ENCODE measurements at regions not wholly inside any gene's neighbourhood (a gene's known extent, or its start where the extent isn't known, plus 50 kb on each side); places are given as distances from the start of the nearest gene placed in this dataset.

DNA sequence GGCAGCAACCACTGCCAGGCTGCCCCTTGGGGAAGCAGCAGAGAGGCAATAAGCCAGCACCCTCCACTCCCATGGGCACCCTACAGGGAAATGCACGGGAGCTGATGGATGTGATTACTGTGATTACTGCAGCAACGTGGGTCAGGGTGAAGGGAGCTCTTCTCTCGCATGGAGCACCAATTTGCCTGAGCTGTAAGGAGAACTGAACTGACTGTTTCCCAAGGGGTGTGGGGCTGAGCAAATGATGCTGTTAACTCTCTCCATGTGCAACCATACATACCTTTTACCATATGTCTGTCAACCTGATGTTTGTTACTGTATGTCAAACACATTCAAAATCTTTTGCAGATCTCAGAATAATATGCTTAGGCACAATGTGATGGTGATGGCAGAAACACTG, 680.6 kb downstream of the SQOR start:
- no peak for DNase-seq (ENCODE audit: low read depth in 2 of 2)

DNA sequence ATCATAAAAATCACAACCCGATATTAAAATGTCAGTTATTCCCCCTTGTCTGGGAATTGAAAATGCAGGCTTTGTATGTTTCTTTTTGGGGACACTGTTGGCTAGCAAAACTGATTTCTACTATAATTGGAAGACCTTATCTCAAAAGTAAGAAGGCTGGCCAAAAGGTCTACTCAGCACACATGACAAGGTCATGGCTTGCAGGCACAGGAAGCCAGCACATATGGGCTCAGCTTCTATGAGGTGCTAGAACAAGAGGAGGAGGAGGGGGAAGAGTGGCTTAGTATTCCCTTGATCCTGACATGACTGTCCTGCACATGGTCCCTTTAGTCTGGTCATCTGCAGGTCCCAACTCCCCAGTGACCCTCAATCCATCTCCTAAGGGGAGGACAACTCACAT, 681.2 kb downstream of the SQOR start:
- DNase-seq (ENCODE audit: low read depth in 2 of 2), result no peak

DNA sequence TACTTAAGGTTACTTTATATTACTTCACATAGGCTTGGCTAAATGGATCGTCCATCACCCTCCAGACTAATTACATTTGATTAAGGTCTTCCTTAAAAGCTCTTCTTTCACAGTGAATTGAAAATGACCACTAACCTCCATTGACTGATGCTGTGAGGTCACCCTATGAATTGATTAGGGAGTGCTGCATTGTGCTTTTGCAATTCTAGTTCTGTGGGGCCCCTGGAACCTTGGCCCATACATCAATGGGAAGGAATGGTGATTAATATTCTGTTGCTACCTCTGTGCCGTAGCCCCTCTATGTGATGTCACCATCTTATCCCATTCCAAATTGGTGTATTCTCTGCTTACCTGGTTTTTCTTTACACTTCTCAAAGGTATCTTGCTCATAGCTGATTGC, 682.2 kb downstream of the SQOR start:
- no peak for DNase-seq (ENCODE audit: low read depth in 2 of 2)

DNA sequence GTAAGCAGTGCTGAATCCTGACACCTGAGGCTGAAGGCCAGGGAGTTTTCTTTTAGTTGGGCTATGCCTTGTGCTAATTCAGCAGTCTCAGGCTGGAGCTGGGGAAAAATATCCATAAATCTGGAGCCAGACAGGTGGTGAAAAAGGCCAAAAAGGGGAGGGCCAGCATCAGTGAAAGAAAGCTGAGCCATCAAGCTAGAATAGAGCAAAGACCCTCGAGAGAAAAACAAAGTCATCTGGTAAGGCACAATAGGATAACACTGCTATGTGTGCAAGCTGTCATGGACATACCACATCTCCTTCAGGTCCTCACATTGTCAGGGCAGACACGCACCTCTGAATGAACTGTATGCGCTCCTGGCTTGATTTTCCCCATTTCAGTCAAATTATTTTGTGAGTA, 687.9 kb downstream of the SQOR start:
- no peak for DNase-seq (ENCODE audit: low read depth in 2 of 2)

DNA sequence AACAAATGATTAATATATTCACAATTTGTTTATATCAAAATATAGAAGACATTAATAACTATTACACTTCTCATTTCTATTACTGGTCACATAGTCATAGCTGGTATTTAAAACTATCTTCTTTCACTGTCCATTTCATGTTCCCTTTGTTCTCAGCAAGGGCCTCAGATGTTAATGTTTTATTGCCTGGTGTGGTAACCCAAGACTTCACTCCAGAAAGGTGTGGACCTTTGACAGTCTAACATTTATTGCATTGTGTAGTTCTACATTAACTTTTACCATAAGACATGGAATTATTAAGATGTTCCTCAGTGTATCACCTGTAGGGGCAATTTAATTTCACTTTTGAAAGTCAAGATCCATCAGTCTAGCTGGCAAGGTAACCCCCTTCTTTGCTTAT, 691.3 kb downstream of the SQOR start:
- no peak for DNase-seq (ENCODE audit: low read depth in 2 of 2)

DNA sequence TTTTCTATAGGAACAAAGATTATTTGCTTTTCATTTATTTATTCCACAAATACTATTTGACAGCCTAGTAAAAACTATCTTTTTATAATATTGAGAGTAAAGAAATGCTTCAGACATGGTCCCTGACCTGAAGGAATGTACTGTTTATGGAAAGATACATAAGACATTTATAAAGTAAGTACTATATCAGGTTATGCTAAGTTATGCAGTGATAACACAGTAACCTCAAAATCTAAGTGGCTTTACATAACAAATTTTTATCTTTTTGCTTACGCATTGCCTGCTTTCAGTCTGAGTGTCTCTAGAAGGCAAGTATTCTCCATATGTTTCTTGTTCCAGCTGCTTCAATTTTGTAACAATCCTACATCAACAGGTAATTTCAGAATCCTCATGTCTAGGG, 694.0 kb downstream of the SQOR start:
- DNase-seq (ENCODE audit: low read depth in 2 of 2), result no peak

DNA sequence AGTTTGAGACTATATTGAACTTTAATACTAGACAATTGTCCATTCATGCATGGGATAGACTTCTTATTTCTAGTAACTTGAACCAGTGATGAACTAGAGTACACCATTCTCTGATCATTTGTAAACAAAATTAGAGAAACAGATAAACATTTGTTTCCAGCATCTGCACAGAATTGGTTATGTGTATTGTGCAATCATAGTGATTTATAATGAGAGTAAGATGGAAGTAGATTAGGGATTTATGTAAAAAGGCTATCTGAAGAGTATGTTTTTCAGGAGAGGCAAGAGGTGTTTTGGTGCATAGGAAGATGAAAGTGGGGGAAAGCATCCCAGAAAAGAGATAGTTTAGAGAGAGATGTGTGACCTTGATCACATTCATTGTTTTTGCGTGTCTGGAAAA, 695.0 kb downstream of the SQOR start:
- no peak for DNase-seq (ENCODE audit: low read depth in 2 of 2)

DNA sequence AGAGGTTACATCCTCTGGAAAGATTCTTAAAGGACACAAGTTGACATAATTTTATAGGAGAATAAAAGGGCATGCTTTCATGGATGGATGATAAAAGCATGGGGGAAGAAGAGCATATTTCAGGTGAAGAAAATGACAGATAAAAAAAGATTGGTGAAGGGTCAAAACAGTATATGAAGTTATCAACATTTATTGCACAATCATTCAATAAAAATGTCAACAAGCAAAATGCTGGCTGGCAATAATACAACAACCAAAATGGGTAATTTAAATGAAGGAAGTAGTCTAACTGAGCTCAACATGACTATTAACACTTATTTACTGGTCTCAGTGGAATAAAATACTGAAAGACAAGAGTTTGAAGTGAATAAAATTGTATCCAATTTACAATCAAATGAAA, 696.7 kb downstream of the SQOR start:
- DNase-seq (ENCODE audit: low read depth in 2 of 2), result no peak

DNA sequence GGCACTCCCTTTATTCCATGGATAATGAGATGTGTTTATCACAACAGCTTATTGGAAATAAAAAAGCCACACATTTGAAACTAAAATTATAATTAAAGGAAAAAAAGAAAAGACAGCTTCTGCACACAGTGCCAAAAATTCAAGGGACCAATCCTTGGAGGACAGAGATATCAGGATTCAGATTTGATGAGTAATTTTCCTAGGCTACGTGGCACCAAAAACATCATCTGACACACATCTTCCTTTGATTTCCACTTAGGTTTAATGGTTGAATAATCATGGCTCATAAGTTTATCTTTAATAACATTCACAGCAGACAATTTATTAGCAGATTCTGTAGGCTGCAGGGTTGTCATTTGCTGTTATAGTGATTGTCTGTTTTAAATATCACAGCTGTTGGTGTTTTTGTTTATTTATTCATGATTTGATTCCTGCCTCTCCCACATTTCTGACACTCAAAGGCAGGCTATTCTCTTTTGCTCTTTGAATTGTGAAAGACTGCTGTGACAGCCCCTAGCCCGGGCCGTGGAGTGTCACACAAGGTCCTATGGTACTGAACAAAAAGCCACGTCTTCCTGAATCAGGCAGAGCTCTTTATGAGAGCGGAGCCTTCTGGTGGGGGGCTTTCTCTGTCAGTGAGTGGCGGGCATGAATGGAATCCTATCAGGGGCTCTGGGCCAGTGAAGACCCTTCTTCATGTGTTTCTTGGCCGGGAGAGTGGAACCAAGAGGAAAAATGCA, 708.5 kb downstream of the SQOR start:
- no peak for DNase-seq (ENCODE audit: low read depth in 2 of 2)

DNA sequence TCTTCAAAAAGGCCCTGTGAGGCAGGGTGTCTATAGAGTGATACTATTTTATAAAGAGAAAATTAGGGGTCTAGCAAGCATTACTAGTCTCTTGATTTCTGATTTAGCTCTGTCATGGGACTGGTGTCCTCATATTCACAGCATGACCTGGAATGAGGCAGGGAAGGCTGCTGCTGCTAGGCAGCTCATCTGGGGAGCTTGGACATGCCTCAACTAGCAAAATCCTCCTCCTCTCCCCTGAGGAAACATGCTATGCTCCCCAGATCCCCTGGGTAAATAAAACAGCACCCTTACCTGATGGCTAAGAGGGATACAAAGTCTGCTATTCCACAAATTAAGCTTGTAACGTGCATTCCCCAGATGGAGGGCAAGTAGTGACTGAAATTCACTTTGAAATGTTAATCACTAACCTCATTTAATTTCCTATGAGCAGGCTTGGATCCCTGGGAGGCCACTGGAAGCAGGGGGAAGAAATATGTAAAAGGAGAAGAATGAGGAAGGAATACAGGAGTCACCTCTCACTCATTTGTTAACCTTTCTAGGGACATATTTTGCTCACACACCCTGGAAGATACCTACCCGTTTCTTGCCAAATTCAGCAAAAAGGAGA, 709.4 kb downstream of the SQOR start:
- DNase-seq (ENCODE audit: low read depth in 2 of 2), result no peak

DNA sequence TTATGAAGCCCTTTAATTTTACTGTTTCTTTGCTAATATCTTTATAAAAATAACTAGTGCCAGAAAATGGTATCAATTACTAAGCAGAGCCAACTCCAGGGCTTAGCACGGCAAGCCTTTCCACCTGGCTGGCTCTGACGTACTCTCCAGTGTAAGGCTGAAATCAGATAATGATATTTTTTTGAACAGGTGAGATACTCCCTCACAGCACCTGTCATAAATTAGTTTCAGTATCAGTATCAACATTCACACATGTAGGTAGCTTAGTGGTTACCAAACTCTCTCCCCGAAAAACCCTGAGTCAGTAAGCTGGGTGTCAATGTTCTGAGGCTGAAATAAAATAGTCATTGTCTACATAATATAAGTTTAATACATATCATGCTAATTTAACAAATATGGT, 710.1 kb downstream of the SQOR start:
- DNase-seq (ENCODE audit: low read depth in 2 of 2), result no peak

DNA sequence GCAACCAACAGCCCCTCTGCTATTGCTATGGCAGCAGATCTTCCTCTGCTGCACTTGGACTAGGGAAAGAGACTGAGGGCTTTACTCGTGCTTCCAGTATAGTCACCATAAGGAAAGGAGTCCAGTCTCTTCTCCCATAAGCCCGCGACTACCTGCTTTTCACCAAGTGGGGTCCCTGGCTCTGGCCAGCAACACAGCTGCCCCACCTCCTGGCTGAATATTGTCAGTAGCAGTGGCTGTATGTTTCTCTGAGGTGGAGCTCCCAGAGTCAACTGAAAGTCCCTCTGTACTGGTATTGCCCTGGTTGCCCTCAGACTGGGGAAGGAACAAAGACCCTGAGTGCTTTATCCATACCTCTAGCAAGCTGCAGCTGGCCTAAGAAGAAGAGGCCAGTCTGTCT, 719.6 kb downstream of the SQOR start:
- DNase-seq (ENCODE audit: low read depth in 2 of 2), result no peak

DNA sequence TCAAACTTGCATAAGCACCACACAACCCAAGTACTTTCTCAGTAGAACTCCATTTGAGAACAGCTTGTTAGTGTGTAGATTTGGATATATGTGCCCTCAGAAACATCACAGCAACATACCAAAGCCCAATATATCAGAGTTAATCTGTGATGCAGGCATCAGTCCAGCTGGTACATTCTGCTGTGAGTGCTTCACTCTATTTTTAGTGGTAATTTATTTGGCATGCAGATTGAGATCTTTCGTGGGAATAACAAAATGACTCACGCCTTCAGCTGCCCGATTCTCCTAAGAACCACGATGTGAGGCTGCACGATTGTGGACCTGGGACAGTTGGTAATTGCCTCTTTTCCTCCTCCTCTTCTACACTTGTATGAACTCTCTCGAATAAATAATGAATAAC, 730.7 kb downstream of the SQOR start:
- no peak for DNase-seq (ENCODE audit: low read depth in 2 of 2)

DNA sequence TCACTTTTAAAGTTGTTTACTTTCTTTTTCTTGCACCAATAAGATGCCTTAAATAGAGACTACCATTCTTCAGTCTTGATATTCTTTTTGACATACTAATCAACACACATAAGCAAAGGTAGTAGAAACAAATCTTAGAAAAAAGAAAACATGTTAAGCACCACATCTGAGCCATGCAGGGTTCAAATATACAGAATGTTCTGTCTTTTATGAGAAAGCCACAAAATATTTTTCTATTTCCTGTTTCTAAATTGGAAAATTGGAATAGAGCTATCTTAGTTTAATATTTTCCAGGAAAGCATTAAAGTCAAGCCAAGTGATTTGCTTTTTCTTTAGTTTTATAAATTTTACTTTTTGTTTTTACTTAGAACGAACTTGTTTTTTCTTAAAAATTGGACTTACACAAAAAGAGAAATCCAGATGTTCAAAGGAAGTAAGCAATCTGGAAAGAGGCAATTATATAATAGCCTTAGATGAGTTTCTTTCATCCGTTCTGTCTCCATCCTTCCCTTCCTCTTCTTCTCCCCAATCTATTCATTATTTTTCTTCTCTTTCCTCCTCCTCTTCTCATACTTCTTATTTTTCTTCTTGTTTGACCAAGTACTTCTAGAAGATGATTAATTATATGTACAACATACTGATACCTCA, 731.7 kb downstream of the SQOR start:
- DNase-seq (ENCODE audit: low read depth in 2 of 2), result no peak

DNA sequence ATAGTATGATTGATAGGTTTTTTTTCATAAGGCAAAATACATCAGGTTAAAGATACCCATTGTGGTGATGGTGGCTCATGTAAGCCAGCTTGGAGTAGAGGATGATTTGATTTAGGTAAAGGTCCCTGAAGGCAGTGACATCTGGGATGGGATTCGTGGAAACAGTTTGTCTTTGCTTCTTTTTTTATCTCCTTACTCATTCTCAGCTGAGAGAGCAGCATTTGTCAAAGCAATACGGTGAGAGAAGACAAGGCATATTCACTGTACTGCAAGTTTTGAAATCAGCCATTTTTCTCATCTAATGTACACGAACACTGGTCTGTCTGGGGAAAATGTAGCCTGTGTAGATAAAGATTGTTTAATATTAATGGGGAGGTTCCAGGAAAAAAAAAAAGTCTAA, 749.1 kb downstream of the SQOR start:
- DNase-seq (ENCODE audit: low read depth in 2 of 2), result no peak

DNA sequence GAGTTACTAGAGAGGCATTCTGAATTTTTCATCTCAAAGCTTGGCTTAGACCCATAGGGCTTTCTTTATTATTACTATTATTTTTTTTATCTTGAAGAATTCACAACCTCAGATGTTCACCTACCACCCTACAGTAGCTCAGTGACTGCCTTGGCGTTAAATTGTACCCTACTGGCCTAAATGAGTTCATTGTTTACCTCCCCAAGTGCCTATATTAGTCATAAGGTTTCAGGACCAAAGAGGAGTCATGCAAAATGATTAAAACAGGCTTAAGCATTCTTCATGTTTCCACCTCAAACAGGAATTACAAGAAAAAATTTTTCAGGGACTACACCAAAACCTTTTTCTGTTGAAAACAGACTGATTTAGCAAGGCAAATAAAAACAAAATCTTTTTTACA, 751.5 kb downstream of the SQOR start:
- no peak for DNase-seq (ENCODE audit: low read depth in 2 of 2)

DNA sequence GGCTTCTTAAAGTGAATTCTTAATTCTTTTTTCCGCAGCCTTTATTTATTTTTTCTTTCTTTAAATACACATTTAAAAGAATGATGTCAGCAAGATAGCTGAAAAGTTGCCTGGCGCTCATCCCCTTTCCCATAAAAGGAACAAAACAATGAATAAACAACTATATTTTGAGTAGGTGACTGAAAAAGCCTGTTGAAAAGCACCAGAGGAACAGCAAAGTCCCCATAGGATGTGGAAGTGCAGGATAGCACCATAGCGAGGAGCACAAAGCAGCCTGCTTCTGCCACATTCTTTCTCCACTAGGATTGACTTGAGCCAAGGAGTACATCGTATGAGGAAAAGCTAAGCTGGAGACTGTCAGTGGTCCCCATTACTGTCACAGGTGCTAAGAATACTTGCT, 754.9 kb downstream of the SQOR start:
- no peak for DNase-seq (ENCODE audit: low read depth in 2 of 2)

DNA sequence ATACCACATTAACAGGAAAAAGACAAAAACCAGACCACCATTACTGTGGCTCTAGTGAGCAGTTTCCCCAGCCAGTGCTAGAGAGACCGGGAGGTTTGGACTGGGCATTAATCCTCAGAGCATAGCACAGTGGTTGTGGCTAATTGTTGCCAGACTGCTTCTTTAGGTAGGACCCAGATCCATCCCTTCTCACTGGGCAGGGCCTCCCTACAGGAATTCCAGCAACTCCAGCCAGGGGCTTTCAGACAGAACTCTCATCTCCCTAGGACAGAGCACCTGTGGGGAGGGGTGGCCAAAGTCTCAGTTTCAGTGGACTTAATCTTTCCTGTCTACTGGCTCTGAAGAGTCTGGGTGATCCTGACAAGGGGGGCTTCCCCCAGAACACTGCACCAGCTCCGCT, 759.6 kb downstream of the SQOR start:
- DNase-seq (ENCODE audit: low read depth in 2 of 2), result no peak

DNA sequence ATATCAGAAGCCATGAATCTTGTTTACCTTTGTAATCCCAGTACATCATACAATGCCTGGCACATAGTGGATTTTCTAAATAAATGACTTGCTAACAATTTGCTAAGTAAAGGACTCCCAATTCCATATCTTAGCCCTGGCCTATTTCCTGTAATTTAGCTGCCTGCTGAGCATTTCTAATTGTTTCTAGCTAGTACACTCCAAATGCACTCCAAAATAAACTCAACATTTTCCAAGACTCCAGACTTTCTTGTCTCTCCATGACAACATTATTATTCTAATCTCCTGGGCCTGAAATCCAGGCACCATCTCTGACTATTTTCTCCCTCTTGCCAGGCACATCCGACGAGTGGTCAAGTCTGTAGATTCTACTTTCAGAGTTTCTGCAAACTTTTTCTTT, 773.5 kb downstream of the SQOR start:
- no peak for DNase-seq (ENCODE audit: low read depth in 2 of 2)

DNA sequence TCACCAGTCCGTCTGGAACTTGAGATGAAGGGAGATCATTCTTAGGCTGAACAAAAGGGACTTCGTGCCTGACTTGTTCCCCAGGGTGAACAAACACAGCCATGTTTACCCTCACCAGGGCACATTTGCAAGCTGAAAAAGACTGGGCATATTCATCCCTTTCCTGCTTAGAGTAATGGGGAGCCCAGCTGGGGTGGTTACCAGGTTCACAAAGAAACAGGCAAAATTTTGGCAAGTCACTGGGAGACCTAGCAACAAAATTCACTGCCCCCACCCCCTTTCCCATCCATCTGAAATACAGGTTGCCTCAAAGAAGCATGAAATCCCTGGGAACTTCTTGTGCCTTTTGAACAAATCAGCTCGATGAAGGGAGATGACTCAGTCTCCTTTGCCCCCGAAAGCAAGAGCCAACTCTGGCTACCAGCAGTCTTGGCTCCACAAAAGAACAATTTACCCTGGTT, 775.0 kb downstream of the SQOR start:
- no peak for DNase-seq (ENCODE audit: low read depth in 2 of 2)

DNA sequence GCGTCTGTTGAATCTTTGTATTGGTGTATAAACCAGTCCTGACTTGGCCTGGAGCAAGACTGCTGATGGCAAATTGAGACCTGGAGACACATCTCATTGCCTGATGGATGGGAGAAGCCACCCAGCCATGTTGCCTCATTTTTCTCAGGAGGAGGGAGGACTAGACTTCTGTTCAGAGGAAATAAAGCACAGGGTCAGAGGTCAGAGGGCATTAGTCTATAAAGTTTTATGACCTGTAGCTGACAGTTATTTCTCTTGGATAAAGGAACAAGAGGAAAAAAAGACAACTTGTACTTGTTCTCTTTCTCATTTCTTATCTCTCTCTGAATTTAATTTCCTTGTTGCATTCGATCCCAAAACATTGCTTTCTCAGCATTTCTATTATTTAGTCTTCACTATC, 775.9 kb downstream of the SQOR start:
- no peak for DNase-seq (ENCODE audit: low read depth in 2 of 2)

DNA sequence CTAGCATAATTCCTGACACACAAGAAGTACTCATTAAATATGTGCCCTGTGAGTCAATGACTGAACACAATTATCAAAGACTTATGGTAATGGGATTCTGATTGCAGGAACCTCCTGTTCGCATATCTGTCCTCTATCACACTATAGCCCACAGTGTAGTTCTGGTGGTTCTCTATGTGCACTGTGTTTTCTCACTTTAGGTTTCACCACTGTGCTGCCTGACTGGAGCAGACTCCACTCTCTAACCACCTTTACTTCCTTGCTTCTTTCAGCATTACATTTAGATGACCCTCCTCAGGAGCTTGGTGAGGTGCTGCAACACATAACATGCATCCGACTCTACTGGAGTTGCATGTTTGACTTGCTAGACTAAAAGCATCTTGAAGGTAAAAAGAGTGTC, 777.1 kb downstream of the SQOR start:
- DNase-seq (ENCODE audit: low read depth in 2 of 2), result no peak

DNA sequence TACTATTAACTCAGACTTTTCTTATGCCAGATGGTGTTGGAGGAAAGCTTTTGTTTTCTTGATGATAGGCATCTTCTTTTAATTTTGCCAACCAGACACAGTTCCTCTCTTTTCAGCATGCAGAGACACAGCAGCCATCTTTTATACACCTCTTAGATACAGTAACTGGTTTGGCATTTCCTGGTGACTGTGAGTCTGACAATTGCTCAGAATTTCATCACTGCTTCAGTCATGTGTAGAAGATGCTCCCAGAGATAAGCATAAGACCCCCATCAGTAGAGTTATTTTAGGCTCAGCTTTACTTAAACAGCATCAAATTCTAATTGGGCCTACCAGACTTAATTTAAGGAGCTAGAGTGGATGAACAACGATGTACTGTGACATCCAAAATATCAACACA, 779.0 kb downstream of the SQOR start:
- no peak for DNase-seq (ENCODE audit: low read depth in 2 of 2)
